ENCODE measurements at regions not wholly inside any gene's neighbourhood (a gene's known extent, or its start where the extent isn't known, plus 50 kb on each side); places are given as distances from the start of the nearest gene placed in this dataset.

DNA sequence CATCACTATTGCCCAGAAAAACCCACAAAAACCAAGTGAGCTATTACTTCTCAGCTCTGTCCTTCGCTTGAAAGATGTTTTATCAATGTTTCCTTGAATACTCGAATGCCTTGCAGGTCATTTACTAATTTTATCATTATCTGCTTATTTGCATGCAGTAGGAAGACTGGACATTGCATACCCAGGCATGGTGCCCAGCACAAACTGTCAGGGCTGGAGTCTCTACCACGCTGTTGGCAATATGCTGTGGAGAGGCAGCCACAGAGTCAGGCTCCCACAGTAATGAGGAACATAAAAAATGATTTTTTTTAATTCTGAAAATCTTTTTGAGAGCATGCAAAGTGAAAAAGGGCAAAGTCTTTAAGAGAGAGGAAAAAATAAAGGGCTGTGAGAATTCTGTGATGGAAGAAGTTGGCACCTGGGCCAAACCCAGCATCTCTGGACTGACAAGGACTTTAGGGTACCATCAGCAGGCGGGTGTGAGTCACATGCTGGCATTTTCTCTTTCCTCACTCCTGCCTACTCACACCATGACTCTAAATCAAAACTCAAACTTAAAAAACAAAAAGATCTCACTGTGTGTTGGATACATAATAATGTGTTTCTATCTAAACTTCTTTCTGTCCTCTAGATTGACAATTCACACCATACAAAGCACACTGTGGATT is 709.8 kb upstream of the FANCL start:
- Histone ChIP-seq H3K4me2 (ENCODE audit: control insufficient read depth, insufficient read depth) (no peak overlapping the region), H3K36me3 (ENCODE audit: control insufficient read depth in 2 of 2, insufficient read depth in 2 of 2, low read length in 1 of 2) (no peaks in the 10 kb centered on the region), H2AFZ (ENCODE audit: control insufficient read depth, low read depth, low read length) (no peak overlapping the region), H3K4me1 (ENCODE audit: control insufficient read depth, insufficient read depth, low read length) (no peaks in the 10 kb centered on the region), H3K27me3 (replicated peaks in 1 of 2; ENCODE audit: control insufficient read depth in 2 of 2, insufficient read depth in 2 of 2, low read length in 1 of 2) (no peaks in the 10 kb centered on the region), H3K9me3 (replicated peaks; ENCODE audit: control insufficient read depth, insufficient read depth, low read length) (no peaks in the 10 kb centered on the region), H3K27ac (ENCODE audit: control insufficient read depth, insufficient read depth) (no peak overlapping the region), H3K9ac (ENCODE audit: control insufficient read depth, insufficient read depth, low read length) (no peak overlapping the region), H4K20me1 (ENCODE audit: control insufficient read depth, insufficient read depth) (no peaks in the 10 kb centered on the region), H3K4me3 (no peak overlapping the region), H3K79me2 (ENCODE audit: control insufficient read depth, insufficient read depth, low read length) (no peaks in the 10 kb centered on the region)
- intact Hi-C loops (cut with micrococcal nuclease; ENCODE audit: unreplicated experiment): no loop called here
- DNase-seq (ENCODE audit: low read depth, low spot score) (no peak), FAIRE-seq (no peak), ATAC-seq (no peak)
- ChIA-PET RAD21 (ENCODE audit: unreplicated experiment) (no interaction called here), CTCF (interaction anchor here (1.2 kb wide), 1 partner anchor 379 kb away, joined by 3 read pairs; no protein-coding TSS in a partner anchor), POLR2A (no interaction called here), SMC1A (ENCODE audit: uncharacterized antibody, unreplicated experiment) (no interaction called here)
- no TSS peak for BruUV-seq (replicated peaks)
- in situ Hi-C loops (cut with MboI): no loop called here
- WGBS (ENCODE audit: insufficient coverage, insufficient replicate concordance, low lambda C conversion rate, missing lambda C conversion rate): 8% methylated on average over 4 of the region's 4 CpGs
- TF ChIP-seq, protein P1, sequence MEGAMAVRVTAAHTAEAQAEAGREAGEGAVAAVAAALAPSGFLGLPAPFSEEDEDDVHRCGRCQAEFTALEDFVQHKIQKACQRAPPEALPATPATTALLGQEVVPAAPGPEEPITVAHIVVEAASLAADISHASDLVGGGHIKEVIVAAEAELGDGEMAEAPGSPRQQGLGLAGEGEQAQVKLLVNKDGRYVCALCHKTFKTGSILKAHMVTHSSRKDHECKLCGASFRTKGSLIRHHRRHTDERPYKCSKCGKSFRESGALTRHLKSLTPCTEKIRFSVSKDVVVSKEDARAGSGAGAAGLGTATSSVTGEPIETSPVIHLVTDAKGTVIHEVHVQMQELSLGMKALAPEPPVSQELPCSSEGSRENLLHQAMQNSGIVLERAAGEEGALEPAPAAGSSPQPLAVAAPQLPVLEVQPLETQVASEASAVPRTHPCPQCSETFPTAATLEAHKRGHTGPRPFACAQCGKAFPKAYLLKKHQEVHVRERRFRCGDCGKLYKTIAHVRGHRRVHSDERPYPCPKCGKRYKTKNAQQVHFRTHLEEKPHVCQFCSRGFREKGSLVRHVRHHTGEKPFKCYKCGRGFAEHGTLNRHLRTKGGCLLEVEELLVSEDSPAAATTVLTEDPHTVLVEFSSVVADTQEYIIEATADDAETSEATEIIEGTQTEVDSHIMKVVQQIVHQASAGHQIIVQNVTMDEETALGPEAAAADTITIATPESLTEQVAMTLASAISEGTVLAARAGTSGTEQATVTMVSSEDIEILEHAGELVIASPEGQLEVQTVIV (IDR thresholded peaks at IDR 0.05; ENCODE audit: borderline replicate concordance, partially characterized antibody): no peak
- TF ChIP-seq CTCF (IDR thresholded peaks at IDR 0.05 in 2 of 3, conservative IDR thresholded peaks at IDR 0.05 in 1 of 3; ENCODE audit: control insufficient read depth in 2 of 3, extremely low read depth in 1 of 3, insufficient read depth in 1 of 3, low read depth in 3 of 3, low read length in 3 of 3): no peak
- no peak for TF ChIP-seq SIN3A (IDR thresholded peaks at IDR 0.05; ENCODE audit: low read depth, low read length)
- TF ChIP-seq, protein P2, sequence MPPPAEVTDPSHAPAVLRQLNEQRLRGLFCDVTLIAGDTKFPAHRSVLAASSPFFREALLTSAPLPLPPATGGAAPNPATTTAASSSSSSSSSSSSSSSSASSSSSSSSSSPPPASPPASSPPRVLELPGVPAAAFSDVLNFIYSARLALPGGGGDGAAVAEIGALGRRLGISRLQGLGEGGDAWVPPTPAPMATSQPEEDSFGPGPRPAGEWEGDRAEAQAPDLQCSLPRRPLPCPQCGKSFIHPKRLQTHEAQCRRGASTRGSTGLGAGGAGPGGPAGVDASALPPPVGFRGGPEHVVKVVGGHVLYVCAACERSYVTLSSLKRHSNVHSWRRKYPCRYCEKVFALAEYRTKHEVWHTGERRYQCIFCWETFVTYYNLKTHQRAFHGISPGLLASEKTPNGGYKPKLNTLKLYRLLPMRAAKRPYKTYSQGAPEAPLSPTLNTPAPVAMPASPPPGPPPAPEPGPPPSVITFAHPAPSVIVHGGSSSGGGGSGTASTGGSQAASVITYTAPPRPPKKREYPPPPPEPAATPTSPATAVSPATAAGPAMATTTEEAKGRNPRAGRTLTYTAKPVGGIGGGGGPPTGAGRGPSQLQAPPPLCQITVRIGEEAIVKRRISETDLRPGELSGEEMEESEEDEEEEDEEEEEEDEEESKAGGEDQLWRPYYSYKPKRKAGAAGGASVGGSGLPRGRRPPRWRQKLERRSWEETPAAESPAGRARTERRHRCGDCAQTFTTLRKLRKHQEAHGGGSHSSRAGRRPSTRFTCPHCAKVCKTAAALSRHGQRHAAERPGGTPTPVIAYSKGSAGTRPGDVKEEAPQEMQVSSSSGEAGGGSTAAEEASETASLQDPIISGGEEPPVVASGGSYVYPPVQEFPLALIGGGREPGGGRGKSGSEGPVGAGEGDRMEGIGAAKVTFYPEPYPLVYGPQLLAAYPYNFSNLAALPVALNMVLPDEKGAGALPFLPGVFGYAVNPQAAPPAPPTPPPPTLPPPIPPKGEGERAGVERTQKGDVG (CRISPR knock-in tag; IDR thresholded peaks at IDR 0.05): no peak
- no peak for TF ChIP-seq SREBF1 (IDR thresholded peaks at IDR 0.05; ENCODE audit: low read length)
- no peak for TF ChIP-seq HDAC2 (IDR thresholded peaks at IDR 0.05)
- TF ChIP-seq BRCA1 (IDR thresholded peaks at IDR 0.05; ENCODE audit: low read depth, low read length): no peak
- TF ChIP-seq CBX3 (IDR thresholded peaks at IDR 0.05; ENCODE audit: borderline replicate concordance, low read depth): no peak
- TF ChIP-seq, protein P3, sequence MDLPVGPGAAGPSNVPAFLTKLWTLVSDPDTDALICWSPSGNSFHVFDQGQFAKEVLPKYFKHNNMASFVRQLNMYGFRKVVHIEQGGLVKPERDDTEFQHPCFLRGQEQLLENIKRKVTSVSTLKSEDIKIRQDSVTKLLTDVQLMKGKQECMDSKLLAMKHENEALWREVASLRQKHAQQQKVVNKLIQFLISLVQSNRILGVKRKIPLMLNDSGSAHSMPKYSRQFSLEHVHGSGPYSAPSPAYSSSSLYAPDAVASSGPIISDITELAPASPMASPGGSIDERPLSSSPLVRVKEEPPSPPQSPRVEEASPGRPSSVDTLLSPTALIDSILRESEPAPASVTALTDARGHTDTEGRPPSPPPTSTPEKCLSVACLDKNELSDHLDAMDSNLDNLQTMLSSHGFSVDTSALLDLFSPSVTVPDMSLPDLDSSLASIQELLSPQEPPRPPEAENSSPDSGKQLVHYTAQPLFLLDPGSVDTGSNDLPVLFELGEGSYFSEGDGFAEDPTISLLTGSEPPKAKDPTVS (IDR thresholded peaks at IDR 0.05; ENCODE audit: low read depth, low read length): no peak
- TF ChIP-seq PKNOX1 (IDR thresholded peaks at IDR 0.05): no peak
- TF ChIP-seq, protein P4, sequence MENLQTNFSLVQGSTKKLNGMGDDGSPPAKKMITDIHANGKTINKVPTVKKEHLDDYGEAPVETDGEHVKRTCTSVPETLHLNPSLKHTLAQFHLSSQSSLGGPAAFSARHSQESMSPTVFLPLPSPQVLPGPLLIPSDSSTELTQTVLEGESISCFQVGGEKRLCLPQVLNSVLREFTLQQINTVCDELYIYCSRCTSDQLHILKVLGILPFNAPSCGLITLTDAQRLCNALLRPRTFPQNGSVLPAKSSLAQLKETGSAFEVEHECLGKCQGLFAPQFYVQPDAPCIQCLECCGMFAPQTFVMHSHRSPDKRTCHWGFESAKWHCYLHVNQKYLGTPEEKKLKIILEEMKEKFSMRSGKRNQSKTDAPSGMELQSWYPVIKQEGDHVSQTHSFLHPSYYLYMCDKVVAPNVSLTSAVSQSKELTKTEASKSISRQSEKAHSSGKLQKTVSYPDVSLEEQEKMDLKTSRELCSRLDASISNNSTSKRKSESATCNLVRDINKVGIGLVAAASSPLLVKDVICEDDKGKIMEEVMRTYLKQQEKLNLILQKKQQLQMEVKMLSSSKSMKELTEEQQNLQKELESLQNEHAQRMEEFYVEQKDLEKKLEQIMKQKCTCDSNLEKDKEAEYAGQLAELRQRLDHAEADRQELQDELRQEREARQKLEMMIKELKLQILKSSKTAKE (IDR thresholded peaks at IDR 0.05; ENCODE audit: low read depth, poor library complexity, severe bottlenecking): no peak

Measured in GM12878 (cell line).